Peyer's patch (tissue), 4 donors: ENCODE measurements at regions not wholly inside any gene's neighbourhood (a gene's known extent, or its start where the extent isn't known, plus 50 kb on each side); places are given as distances from the start of the nearest gene placed in this dataset.

Source experiments
- DNase-seq, 3 donors: peaks; one replicate each; pipeline ENCODE4 v3.0.0-alpha.2; 2017 to 2019
- H3K27ac ChIP-seq, 4 donors: fragments of 200-600 bp; sonication (generic); one replicate each; pipeline ENCODE4 v1.5.1; 2016 to 2019
- H3K27me3 ChIP-seq, 2 donors: fragments of 200-600 bp; sonication (generic); one replicate each; pipeline ENCODE4 v1.5.1; 2019
- H3K36me3 ChIP-seq, 3 donors: fragments of 200-600 bp; sonication (generic); one replicate each; pipeline ENCODE4 v1.5.1; 2016 to 2019
- H3K4me1 ChIP-seq, 4 donors: fragments of 200-600 bp; sonication (generic); one replicate each; pipeline ENCODE4 v1.5.1; 2016 to 2019
- H3K4me3 ChIP-seq, 4 donors: fragments of 200-600 bp; sonication (generic); 1 replicate in 3 of 4; 2 replicates in 1 of 4; pipeline ENCODE4 v1.5.1; 2016 to 2019; ENCODE audit warnings: mild to moderate bottlenecking in 1 of 4
- H3K9me3 ChIP-seq, 4 donors: fragments of 200-600 bp; sonication (generic); one replicate each; pipeline ENCODE4 v1.5.1; 2016 to 2019; ENCODE audit warnings: mild to moderate bottlenecking in 1 of 4
- CTCF ChIP-seq, 6 experiments: fragments of 450-650 bp in 4 of 6; fragments of 200-600 bp in 2 of 6; sonication (generic) in 1 of 6; IDR thresholded peaks; one replicate each; pipeline ENCODE4 v1.5.1; 2017 to 2019; ENCODE audit warnings: antibody characterized with exemption in 6 of 6, mild to moderate bottlenecking in 3 of 6, moderate library complexity in 1 of 6
- POLR2A ChIP-seq, 2 donors: fragments of 450-650 bp; IDR thresholded peaks; one replicate each; pipeline ENCODE4 v1.5.1; 2017; ENCODE audit warnings: antibody characterized with exemption in 2 of 2, mild to moderate bottlenecking in 2 of 2, moderate library complexity in 2 of 2

- Histone ChIP-seq H3K4me1 (no peaks in the 10 kb centered on the region), H3K27ac (no peak overlapping the region), H3K4me3 (no peak overlapping the region), H3K9me3 (no peaks in the 10 kb centered on the region), H3K27me3 (no peaks in the 10 kb centered on the region), H3K36me3 (no peaks in the 10 kb centered on the region)
- DNase-seq = no peak
- TF ChIP-seq CTCF (IDR thresholded peaks at IDR 0.05) (no peak), POLR2A (IDR thresholded peaks at IDR 0.05) (no peak)
Observed at GRCh38 chr9:81268048-81268447, 421.3 kb downstream of the TLE1 start.

GRCh38 chr9:81266674-81267073 lies 422.7 kb downstream of the TLE1 start:
- DNase-seq = no peak

GRCh38 chr9:81266086-81266485 lies 423.3 kb downstream of the TLE1 start:
- Histone ChIP-seq H3K27ac (no peak overlapping the region), H3K9me3 (no peaks in the 10 kb centered on the region), H3K4me1 (no peaks in the 10 kb centered on the region)

More at GRCh38 chr9:81266674-81267073, 422.7 kb downstream of the TLE1 start:
- H3K4me1 ChIP-seq = no peaks in the 10 kb centered on the region
- H3K4me3 ChIP-seq = no peak overlapping the region
- TF ChIP-seq POLR2A (IDR thresholded peaks at IDR 0.05) (no peak), CTCF (IDR thresholded peaks at IDR 0.05) (no peak)
- no peaks in the 10 kb centered on the region for H3K36me3 ChIP-seq
- H3K27ac ChIP-seq = no peak overlapping the region
- no peaks in the 10 kb centered on the region for H3K9me3 ChIP-seq
- no peaks in the 10 kb centered on the region for H3K27me3 ChIP-seq

GRCh38 chr9:81264516-81264915 lies 424.8 kb downstream of the TLE1 start:
- no peak for TF ChIP-seq CTCF (IDR thresholded peaks at IDR 0.05)
- no peak for TF ChIP-seq POLR2A (IDR thresholded peaks at IDR 0.05)
- Histone ChIP-seq H3K36me3 (no peaks in the 10 kb centered on the region), H3K27ac (no peak overlapping the region), H3K27me3 (no peaks in the 10 kb centered on the region), H3K4me3 (no peak overlapping the region), H3K4me1 (no peaks in the 10 kb centered on the region), H3K9me3 (no peaks in the 10 kb centered on the region)
- DNase-seq = no peak

More at GRCh38 chr9:81266086-81266485, 423.3 kb downstream of the TLE1 start:
- Histone ChIP-seq H3K27me3 (no peaks in the 10 kb centered on the region), H3K36me3 (no peaks in the 10 kb centered on the region), H3K4me3 (no peak overlapping the region)
- no peak for TF ChIP-seq CTCF (IDR thresholded peaks at IDR 0.05)
- no peak for TF ChIP-seq POLR2A (IDR thresholded peaks at IDR 0.05)
- DNase-seq = no peak

- TF ChIP-seq CTCF (IDR thresholded peaks at IDR 0.05) (no peak), POLR2A (IDR thresholded peaks at IDR 0.05) (no peak)
- H3K27me3 ChIP-seq = no peaks in the 10 kb centered on the region
- H3K4me3 ChIP-seq = no peak overlapping the region
- H3K36me3 ChIP-seq = no peaks in the 10 kb centered on the region
- no peaks in the 10 kb centered on the region for H3K9me3 ChIP-seq
- no peaks in the 10 kb centered on the region for H3K4me1 ChIP-seq
- no peak for DNase-seq
- no peak overlapping the region for H3K27ac ChIP-seq
Observed at GRCh38 chr9:81259896-81260295, 429.5 kb downstream of the TLE1 start.

- no peak for TF ChIP-seq CTCF (IDR thresholded peaks at IDR 0.05)
- TF ChIP-seq POLR2A (IDR thresholded peaks at IDR 0.05) = no peak
- no peaks in the 10 kb centered on the region for H3K36me3 ChIP-seq
- no peak for DNase-seq
- H3K4me1 ChIP-seq = no peaks in the 10 kb centered on the region
- H3K4me3 ChIP-seq = no peak overlapping the region
- H3K9me3 ChIP-seq = no peaks in the 10 kb centered on the region
- H3K27ac ChIP-seq = no peak overlapping the region
- H3K27me3 ChIP-seq = no peaks in the 10 kb centered on the region
Observed at GRCh38 chr9:81256368-81256767, 433.0 kb downstream of the TLE1 start.
